ENCODE measurements at regions not wholly inside any gene's neighbourhood (a gene's known extent, or its start where the extent isn't known, plus 50 kb on each side); places are given as distances from the start of the nearest gene placed in this dataset.

DNA sequence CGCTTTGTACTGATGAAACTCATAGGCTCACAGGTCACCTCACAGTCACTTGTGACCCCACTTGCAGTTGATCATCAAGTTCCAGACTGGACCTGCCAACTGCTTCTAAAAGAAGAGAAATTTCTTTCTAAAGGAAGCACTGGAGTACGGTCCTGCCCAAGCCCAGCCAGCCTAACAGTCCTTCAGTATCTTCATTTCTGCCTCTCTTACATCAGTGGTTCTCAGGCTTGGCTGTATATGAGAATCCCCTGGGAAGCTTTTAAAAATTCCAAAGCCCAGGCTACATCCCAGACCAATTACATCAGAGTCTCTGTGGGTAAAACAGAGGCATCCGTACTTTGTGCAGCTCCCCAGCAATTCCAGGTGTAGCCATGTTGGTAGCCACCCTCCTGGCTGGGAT is 282.1 kb downstream of the NFIB start:
- peak; percentile 37 for DNase-seq

DNA sequence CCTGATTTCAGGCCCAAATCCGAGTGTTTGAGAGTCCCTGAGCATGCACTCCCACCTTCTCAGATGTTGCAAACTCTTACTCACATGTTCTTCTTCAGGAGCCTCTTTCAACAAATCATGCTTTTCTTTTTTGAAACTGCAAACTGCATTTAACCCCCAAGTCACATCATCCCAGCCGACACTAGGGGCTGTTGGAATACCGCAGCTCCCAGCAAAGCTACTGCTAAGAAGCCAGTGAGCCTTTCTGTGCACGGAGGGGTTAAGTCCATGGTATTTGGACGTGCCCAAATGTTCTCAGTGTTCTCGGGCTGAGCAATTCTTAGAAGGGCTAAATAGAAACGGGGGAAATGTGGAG is 282.9 kb downstream of the NFIB start:
- peak; percentile 86 for DNase-seq

DNA sequence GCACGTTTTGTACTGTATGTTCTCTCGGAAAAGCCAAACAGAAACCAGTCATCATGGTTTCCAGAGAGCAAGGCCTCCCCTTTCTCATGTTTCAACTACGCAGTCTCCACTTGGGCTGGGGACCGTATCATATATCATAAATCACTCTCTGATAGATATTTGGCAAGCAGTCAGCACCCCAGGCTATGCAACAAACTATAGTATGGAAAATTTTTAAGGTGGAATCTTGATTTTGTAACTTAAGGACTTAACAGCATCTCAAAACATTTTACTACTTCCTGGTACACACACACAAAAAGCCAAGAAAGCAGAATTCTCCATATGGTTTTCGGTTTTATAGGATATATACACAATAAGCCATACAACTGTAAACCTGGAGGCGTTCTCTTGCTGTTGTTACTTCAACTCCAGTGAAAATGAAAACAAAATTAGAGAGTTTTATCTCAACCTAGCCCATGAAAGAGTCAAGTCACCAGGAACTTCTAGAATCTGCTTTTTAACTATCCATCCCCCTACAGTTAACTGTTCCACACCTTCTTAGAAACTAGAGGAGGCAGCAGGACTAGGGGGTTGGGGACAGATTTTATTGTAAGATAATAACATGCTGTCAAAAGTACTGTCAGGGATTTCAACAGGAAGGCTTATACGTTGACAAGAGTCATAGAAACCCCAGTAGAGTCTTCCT is 283.4 kb downstream of the NFIB start:
- peak; percentile 87 for DNase-seq

DNA sequence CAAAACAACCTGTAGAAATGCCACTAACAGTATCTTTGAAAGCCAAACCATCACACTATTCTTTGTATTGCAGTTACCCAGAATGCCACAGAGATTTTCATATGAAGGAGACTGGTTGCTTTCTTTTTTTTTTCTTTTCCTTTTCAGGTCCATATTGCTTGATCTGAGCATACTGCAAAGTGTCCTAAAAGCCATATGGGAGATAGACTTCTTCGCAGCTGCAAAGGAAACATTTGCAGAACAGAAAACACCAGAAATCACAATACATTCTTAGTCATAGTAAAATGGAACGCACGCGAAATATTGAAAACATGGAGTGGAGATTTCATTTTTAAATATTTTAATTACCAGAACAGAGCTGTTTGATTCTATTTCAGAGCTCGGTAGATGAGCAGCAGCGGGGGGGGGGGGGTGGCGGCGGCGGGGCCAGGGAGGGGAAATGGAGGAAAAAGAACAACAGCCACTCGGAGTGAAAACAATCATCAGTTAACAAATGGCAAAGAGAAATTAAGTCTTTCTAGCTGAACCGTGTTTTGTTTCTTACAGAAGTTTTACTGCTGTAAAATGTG is 284.1 kb downstream of the NFIB start:
- DNase-seq, result no peak

DNA sequence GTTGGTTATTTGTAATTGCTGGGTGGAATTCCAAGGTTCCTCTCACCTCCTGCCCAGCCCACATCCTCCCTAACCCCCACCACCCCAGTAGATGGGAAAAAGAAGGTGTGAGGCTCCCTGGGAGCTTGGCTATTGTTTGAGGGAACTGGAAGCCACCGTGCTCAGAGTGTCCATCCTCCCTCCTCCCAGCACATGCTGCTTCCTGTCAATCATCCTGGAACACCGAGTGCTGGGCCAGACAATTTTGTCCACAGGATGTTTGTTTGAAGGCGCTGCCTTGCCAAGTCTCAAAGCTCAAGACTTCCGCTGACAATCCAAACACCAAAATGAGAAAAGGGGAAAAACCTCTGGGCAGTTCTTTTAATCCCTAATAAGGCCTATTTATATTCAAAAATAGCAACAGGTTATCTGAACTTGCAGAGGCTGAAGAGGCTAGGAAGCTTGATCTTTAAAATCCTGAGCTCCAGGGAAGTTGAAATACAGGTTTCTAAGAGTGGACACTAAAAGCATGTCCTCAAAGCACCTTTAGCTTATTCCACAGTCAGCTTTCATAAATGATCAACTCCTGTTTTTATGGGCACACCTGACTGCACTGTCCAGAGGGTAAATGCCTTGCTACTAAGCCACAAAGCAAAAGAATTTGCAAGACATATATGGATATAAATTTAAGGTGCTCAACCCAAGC is 286.7 kb downstream of the NFIB start:
- DNase-seq, result peak; percentile 36

DNA sequence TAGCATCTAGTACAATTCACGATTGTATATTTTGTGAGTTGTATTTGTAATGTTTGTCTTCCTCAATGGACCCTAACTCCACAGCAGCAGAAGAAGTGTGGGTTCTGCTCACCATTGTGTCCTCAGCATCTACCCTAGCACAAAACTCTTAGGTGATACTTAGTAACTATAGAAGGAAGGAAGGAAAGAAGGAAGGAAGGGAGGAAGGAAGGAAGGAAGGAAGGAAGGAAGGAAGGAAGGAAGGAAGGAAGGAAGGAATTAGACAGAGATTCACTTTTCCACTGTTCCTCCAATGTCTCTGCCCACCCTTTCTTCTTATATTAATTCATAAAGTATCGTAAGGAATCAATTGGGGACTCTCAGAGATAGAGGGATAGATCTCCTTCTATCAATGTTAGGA is 288.2 kb downstream of the NFIB start:
- no peak for DNase-seq

DNA sequence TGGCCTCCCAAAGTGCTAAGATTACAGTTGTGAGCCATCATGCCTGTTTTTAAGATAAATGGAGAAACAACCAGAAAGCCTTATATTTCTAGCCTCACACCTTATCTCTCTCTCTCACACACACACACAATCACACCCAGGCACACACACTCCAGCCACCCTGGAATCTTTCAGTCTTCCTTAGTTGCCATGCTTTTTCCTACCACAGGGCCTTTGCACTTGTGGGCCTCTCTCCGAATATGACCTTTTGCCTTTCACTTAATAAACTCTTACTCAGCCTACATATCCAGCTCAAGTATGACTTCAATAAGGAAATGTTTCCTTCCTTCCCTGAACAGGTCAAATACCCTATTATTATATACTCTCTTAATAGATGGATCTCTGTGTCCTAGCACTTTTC is 290.7 kb downstream of the NFIB start:
- DNase-seq, result no peak

DNA sequence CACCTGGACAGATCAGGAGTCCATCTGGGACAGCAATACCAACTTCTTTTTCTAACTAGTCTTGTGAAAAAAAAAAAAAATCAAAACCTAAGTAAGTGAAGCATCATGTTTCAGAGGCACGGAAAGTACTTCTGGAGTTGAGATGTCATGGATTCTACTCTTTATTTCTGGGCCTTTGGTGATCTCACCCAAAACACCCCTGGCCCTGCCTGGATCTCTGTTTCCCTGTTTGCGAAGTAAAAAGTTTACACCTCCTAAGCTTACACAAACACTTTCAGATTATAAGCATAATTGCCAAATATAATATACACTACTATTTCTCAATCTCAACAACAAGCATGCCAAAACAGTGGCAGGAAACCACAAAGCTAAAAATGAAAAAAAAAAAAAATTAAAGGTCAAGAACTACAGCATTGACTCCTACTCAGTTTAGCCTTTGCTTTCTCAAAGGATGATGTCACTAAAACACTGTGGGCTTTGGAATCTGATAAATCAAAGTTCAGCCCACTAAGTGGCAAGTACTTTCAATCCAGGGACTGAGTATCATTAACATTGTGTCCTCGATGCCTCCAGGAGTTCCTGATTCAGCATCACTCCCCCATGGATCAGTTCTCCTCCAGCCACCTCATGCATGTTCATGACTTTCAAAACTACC is 291.9 kb downstream of the NFIB start:
- DNase-seq, result no peak

DNA sequence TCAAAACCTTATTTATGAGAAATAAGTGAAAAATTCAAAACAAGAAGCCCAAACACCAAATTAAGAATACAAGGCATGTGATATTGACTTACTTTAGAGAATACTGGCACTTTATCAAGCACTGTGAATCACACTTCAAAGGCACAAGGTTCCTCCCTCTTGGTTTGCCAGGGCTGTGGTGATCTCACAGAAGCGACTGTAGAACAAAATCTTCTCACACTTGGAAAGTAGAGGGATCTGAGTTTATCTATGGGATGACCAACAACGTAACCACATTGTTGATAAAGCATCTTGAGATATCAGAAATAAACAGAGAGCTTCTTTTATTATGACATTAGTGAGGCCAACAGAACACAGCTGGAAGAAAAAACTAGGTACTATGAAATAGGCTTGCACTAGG is 295.9 kb downstream of the NFIB start:
- no peak for DNase-seq

DNA sequence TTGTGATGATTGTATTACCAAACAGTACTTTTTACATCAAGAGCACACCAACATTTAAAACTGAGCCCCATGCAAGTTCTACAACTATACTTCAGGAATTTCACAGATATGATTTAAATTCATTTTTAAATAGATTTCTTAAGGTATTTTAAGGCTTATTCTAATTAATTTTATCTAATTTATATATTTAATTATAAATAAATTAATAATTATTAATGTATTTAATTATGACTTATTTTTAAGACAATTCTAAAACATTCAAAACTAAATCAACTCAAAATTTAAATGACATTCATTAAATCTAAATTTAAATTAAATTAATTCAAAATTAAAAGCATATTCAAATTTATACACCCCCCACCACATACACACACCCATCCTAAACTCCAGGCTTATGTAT is 299.2 kb downstream of the NFIB start:
- DNase-seq, result no peak

DNA sequence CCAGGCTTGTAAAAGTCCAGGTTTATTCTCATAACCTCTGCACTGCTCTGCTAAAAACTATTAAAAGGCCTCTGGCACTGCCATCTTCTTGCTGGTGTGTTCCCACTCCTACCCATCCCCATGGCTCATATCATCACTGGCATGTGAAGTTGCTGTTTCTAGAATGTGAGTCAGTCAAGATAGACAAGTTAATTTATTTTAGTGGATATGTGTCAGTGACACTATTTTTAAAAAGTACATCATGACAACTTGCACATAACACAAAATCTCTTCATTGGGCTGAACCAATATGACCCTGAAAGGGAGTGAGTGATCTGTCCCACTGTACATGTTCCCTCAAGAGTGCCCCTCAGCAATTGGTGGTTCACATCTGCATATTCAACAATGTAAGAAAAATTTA is 299.7 kb downstream of the NFIB start:
- no peak for DNase-seq

DNA sequence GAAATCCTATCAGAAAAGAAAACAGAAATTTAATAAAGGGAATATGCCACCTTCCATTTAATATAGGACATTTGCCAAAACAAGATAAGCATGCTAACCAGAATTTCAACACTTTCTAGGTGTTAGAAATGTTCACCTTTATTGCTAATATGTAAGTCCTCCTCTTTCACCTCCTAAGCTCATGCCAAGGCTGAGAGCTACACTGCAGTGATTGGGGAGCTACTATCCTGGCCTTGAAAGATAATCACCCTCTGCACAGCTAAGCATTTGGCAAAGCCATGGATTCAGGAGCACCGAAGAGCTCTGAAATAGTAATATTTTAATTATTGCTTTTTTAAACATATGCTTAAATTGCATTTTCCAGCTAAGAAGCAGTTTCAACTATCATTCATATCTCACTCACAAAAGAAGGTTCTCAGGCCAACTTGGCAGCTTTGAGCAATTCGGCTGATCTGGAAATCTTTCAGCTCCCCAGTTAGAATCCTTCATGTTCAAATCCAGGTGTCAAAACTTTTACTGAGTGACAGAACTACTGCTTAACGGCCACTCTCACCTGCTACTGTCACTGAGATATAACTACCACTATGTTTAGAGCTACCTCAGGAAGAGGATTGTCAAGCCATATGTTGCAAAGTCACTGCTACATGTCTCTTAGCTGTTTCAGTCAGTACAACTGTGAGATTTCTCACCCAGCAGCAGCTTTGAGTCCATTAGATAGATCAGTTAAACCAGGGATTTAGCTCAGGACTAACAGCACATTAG is 302.0 kb downstream of the NFIB start:
- no peak for DNase-seq

DNA sequence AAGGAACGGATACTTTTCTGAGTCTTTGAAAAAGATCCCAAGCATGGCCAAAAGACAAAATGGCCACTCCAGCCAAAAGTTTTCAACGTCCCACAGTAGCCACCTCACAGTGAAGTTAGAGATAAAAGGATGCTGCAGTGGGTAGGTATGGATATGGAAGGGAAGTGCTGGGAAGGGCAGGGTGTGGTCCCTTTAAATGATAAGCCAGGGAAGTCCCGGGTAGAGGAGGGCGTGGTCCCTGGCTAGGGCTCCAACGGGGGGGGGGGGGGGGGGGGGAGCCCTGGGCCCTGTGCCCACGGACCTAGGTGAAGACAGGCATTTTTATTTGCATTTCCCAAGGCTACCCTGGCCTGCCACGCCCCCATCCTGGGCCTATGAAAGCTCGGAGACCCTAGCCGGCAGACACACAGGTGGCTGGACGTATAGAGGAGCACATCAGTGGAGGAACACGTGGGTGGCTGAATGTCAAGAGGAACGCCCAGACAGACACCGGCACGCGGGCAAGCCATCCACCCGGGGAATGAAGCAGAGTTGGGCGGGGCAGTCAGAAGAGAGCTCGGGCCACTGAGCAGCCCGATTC is 306.7 kb downstream of the NFIB start:
- DNase-seq, result no peak

DNA sequence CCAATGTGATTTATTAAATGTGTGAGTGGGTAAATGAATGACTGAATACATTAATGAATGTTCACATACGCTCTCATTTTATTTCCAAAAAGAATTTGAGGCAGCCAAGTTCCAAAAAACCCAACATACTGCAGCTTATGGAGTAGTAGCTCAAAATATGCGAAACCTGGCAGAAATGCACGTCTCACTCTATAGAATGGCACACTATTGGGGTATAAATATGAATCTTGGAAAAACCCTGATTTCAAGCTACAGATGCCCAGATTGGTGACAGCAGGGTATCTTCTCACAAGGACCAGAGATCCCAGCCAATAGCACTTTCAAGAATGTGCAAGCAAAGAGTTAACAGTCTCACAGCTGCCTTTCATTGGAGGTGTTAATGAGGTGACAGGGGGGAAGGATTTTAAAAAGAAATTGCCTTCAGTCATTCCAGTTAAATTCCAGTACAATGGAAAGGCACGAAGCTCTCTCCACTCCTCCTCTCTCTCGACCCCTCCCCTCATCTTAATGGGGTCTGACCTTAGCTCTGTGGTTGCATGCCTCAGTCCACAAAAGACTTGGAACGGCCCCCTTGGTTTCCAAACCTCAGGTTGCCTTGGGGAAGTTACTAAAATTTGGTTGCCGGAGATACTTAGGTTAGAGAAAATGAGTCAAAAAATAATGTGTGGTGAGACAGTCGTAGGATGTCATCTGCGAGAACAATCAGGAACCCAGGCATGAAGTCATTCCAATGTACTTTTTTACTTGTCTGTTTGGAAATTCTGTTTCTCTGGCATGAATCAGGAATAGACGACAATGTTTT is 307.4 kb downstream of the NFIB start:
- peak; percentile 53 for DNase-seq

DNA sequence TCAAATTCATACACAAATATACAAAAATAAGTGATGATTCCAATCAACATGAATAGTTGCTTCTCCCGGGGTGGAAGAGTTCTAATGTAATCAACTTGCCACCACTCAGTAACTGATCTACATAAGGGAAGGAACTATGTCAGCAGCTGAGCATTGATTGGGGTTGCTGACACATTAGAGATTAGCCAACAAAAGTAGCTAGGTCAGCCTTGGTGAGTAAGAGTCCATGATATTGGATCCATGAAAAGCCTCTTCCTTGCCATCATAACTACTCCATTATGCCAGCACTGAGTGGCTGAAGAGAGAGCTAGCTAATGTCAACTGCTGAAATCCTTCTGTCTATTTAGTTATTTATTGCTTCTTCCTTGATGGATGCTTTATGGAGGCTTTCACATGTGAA is 309.8 kb downstream of the NFIB start:
- DNase-seq, result no peak

DNA sequence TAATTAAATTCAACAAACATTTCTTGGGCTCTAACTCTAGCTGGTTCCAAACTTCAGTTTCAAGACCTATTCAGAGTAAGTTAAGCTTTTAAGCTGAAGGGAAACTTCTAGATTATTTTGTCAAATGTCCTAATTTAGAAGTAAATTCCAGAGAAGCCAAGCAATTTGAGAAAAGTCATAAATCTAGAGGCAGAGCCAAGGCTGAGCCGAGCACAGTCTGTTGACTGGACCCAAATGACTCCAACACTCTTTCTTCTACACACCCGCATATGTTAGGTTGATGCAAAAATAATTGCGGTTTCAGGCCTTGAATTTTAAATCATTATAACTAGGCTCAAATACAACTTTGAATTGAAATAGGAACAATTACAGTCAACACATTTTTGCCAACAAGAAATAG is 319.7 kb downstream of the NFIB start:
- no peak for DNase-seq

DNA sequence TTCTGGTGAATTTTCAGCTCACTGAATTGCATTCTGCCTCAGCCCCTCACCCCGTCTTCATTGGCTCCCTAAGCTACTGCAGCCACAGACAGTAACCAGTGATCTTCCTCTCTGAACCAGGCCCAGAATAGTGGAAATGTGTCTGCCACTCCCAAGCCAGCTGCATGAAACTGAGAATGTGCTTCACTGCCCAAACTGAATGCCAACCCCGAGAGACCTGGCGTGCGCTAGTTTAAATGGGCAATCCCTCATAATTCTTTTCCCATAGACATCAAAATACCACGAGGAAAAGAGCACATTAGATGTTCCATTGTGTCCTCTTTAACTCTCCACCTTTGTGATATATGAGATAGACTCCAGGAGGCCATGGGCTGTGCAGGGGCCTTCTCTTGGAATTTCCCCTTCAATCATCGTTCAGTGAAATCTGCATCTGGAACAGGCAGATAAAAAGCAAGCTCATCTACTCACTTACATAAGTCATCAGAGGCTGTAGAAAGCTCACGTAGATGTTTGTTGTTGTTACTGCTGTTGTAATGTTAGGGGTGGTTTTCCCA is 320.2 kb downstream of the NFIB start:
- peak; percentile 70 for DNase-seq

DNA sequence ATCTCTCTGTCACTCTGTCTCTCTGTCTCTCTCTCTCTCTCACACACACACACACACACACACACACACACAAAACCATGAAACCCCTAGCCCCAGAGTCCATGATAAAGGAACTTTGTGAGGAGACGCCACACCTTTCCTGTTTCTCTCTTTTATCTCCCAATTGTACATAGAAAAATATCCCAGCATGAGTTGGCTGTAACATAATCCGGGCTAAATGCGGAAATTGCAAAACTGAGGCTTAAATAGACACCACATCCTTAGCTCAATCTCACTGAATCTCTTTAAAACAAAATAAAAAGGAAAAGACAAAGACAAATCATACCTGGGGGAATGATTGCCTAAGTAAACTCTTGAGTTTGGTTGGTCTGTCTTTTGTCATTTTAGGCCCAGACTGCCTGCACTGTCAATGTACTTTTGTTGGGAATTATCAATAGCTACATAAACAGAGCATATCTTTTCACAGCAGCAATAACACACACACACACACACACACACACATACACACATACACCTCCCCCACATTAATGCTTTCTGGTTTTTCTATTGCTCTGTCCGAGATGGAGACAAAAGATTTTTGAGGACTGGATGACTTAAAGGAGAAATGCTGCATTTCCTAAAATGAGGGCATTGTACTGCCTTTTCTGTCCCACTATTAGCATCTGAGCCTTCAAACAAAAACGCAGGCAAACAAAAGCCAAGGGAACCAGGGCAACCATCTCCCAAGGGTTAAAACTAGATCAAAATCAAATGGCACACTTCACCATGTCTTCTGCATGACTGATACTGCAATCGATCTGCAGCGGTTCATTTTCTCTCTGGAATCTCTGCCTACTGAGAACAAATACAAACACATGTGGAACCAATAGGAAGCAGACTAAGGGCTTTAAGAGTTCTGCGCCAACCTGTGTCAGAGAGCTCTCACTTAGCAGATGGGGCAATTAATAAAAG is 321.5 kb downstream of the NFIB start:
- no peak for DNase-seq

DNA sequence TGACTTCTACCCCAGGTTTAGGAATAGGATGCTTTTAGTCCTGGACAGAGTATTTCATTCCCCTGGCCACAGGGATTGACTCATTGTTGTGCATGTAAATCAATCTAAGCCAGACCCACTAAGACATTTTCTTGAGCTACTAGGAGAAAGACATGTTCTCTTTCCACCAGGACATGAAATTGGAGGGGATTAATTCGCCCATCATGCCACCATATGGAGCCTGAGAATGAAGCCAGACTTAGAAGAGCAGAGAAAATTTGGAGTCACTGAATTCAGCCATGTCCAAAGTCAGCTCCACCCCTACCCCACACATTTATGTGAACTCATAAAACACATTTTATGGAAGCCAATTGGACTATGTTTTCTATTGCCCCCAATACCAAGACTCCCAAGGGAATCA is 322.5 kb downstream of the NFIB start:
- DNase-seq, result no peak

DNA sequence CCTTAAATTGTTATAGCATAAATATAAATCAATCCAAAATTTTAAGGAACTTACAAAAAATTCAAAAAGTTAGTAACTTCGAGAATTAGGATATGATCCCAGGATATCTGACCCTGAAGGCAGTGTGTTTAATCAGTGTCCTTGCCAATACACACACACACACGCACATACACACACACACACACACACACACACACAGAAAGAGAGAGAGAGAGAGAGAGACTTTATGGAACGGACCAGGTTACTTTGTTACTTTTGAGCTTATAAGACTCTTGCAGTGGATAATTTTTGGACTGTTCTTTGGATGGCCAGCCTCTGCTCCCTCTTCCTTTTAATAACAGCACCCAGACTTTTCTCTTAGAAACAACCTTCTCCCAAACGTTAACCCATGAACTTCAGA is 322.9 kb downstream of the NFIB start:
- DNase-seq, result no peak

DNA sequence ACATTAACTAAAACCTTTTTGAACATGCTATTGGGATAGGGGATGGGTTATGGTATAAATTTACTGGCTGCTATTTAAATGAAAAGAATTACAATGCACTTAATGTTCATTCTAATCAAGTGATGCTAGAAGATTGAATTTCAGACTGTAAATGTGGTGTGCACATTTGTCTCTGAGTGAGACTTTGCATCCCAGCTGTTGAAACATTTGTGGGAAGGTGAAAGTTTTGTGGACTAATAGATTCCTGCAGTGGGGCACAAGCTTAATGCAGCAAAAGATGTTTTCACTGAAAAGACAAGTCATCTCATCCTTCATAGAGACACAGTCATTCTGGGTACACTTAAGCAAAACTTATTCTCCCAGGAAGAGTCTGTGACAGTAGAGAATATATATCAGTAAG is 323.6 kb downstream of the NFIB start:
- DNase-seq, result no peak

All from right hindlimb (tissue), 1 donor.